NOMO-1 treated with DMSO at 0.1 percent for 48 hours (cell line): ENCODE measurements at regions not wholly inside any gene's neighbourhood (a gene's known extent, or its start where the extent isn't known, plus 50 kb on each side); places are given as distances from the start of the nearest gene placed in this dataset.

ENCODE experiments used
- DNase-seq: peaks from one replicate; lab custom pipeline; 2025; ENCODE audit not compliant: unreplicated experiment; lab: John Stamatoyannopoulos, UW

GRCh38 chr16:76164970-76165558 lies 112.1 kb upstream of the CNTNAP4 start:
- DNase-seq = no peak

- DNase-seq = no peak
Observed at GRCh38 chr16:76175718-76176117, 101.5 kb upstream of the CNTNAP4 start.

GRCh38 chr16:76176153-76176552 lies 101.0 kb upstream of the CNTNAP4 start:
- peak; percentile 56 for DNase-seq

- DNase-seq = no peak
Observed at GRCh38 chr16:76176616-76177015, 100.6 kb upstream of the CNTNAP4 start.

- no peak for DNase-seq
Observed at GRCh38 chr16:76182041-76182635, 95.1 kb upstream of the CNTNAP4 start.

- DNase-seq = no peak
Observed at GRCh38 chr16:76183647-76184046, 93.6 kb upstream of the CNTNAP4 start.

GRCh38 chr16:76190057-76190456 lies 87.1 kb upstream of the CNTNAP4 start:
- no peak for DNase-seq

GRCh38 chr16:76190480-76190879 lies 86.7 kb upstream of the CNTNAP4 start:
- no peak for DNase-seq

- peak; percentile 66 for DNase-seq
Observed at GRCh38 chr16:76193906-76194615, 83.1 kb upstream of the CNTNAP4 start.

- DNase-seq = no peak
Observed at GRCh38 chr16:76194616-76195015, 82.6 kb upstream of the CNTNAP4 start.

GRCh38 chr16:76195056-76195455 lies 82.1 kb upstream of the CNTNAP4 start:
- DNase-seq = peak; percentile 24

GRCh38 chr16:76195648-76196047 lies 81.6 kb upstream of the CNTNAP4 start:
- DNase-seq = no peak

GRCh38 chr16:76197900-76198299 lies 79.3 kb upstream of the CNTNAP4 start:
- no peak for DNase-seq

- no peak for DNase-seq
Observed at GRCh38 chr16:76199681-76200220, 77.5 kb upstream of the CNTNAP4 start.

GRCh38 chr16:76201385-76201784 lies 75.8 kb upstream of the CNTNAP4 start:
- DNase-seq = peak; percentile 7

- DNase-seq = no peak
Observed at GRCh38 chr16:76204249-76204648, 73.0 kb upstream of the CNTNAP4 start.

- no peak for DNase-seq
Observed at GRCh38 chr16:76207270-76207669, 69.9 kb upstream of the CNTNAP4 start.

GRCh38 chr16:76210157-76210556 lies 67.0 kb upstream of the CNTNAP4 start:
- DNase-seq = no peak

- DNase-seq = no peak
Observed at GRCh38 chr16:76213860-76214259, 63.3 kb upstream of the CNTNAP4 start.

GRCh38 chr16:76214856-76215255 lies 62.3 kb upstream of the CNTNAP4 start:
- DNase-seq = no peak

- DNase-seq = no peak
Observed at GRCh38 chr16:76222087-76222486, 55.1 kb upstream of the CNTNAP4 start.

GRCh38 chr16:76222853-76223252 lies 54.3 kb upstream of the CNTNAP4 start:
- no peak for DNase-seq
